ENCODE measurements at regions not wholly inside any gene's neighbourhood (a gene's known extent, or its start where the extent isn't known, plus 50 kb on each side); places are given as distances from the start of the nearest gene placed in this dataset.

DNA sequence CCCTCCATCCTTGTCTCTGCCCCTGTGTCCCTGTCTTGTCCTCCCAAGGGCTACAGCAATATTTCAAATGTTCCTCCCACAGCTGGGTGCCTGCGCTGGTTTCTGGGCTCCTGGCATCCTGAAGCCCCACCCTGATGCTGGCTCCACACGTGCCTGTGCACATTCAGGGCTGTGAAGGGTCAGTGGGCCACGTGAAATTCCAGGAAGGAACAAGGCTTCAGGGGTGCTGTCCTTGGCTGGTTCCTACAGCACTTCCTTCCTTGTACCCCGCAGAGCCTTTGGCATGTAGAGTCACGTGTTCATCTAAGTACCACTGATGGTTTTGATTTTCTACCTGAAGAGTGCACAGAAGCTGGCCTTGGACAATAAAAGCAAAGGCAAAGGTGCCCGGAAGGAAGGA lies 57.7 kb upstream of the NLK start:
- TF ChIP-seq CTCF (IDR thresholded peaks at IDR 0.05; ENCODE audit: low read length) (no peak), EZH2 (optimal IDR thresholded peaks at IDR 0.05; ENCODE audit: low read depth, low read length) (no peak)
